Esophagus muscularis mucosa (tissue), 4 donors: ENCODE measurements at regions not wholly inside any gene's neighbourhood (a gene's known extent, or its start where the extent isn't known, plus 50 kb on each side); places are given as distances from the start of the nearest gene placed in this dataset.

Experiments used
- CTCF ChIP-seq, 3 experiments: fragments of 200-600 bp in 2 of 3; fragments of 450-650 bp in 1 of 3; sonication (generic) in 2 of 3; IDR thresholded peaks; one replicate each; pipeline ENCODE4 v1.5.1; 2017 to 2019; ENCODE audit warnings: antibody characterized with exemption in 3 of 3, mild to moderate bottlenecking in 2 of 3, moderate library complexity in 1 of 3
- EP300 ChIP-seq: sonication (generic); formaldehyde crosslinking; IDR thresholded peaks from one replicate; pipeline ENCODE4 v1.6.1; 2017; ENCODE audit warnings: antibody characterized with exemption
- POLR2A ChIP-seq: fragments of 450-650 bp; IDR thresholded peaks from one replicate; pipeline ENCODE4 v1.6.1; 2017; ENCODE audit warnings: antibody characterized with exemption, moderate library complexity, mild to moderate bottlenecking, low read depth
- POLR2AphosphoS5 ChIP-seq, 2 donors: sonication (generic); formaldehyde crosslinking; IDR thresholded peaks; one replicate each; pipeline ENCODE4 v1.6.1; 2017; ENCODE audit warnings: antibody characterized with exemption in 2 of 2

- TF ChIP-seq POLR2AphosphoS5 (IDR thresholded peaks at IDR 0.05) = no peak
- TF ChIP-seq CTCF (IDR thresholded peaks at IDR 0.05) = no peak
- no peak for TF ChIP-seq POLR2A
- no peak for TF ChIP-seq EP300
Measured at GRCh38 chr9:85151741-85152140, 482.2 kb downstream of the NTRK2 start.
